Keratinocyte (primary cell): ENCODE measurements at regions not wholly inside any gene's neighbourhood (a gene's known extent, or its start where the extent isn't known, plus 50 kb on each side); places are given as distances from the start of the nearest gene placed in this dataset.

ENCODE experiments used
- DNase-seq: peaks from one replicate; pipeline ENCODE4 v3.0.0-alpha.2; 2011; ENCODE audit warnings: low read depth, missing footprints, low spot score
- FAIRE-seq: peaks from 2 replicates; lab custom pipeline; 2011; peaks lifted over from hg19 to GRCh38; lab: Jason Lieb, UNC
- H2AFZ ChIP-seq: 2 replicates; pipeline ENCODE4 v1.6.0; 2012; ENCODE audit warnings: low read length, control low read depth, inconsistent platforms; ENCODE audit not compliant: control insufficient read depth
- H3K27ac ChIP-seq: 2 replicates; pipeline ENCODE4 v1.5.1; 2011; ENCODE audit warnings: low read length; ENCODE audit not compliant: control insufficient read depth, insufficient read depth
- H3K27me3 ChIP-seq: 3 replicates; pipeline ENCODE4 v1.6.0; 2011; ENCODE audit warnings: low read length; ENCODE audit not compliant: control insufficient read depth, insufficient read depth; ENCODE audit errors: extremely low read depth
- H3K36me3 ChIP-seq, 2 experiments: 2 replicates in 1 of 2; 3 replicates in 1 of 2; pipeline ENCODE4 v1.5.1; 2011; ENCODE audit warnings: low read length in 2 of 2, mild to moderate bottlenecking in 1 of 2; ENCODE audit not compliant: control insufficient read depth in 2 of 2, insufficient read depth in 2 of 2; ENCODE audit errors: extremely low read depth in 1 of 2
- H3K4me1 ChIP-seq: 3 replicates; pipeline ENCODE4 v1.5.1; 2011; ENCODE audit warnings: low read length; ENCODE audit not compliant: control insufficient read depth, insufficient read depth; ENCODE audit errors: extremely low read depth
- H3K4me2 ChIP-seq: 3 replicates; pipeline ENCODE4 v1.6.0; 2011; ENCODE audit warnings: low read depth, low read length; ENCODE audit not compliant: control insufficient read depth, insufficient read depth; ENCODE audit errors: extremely low read depth
- H3K4me3 ChIP-seq, 3 experiments: fragments of 200-600 bp in 1 of 3; sonication (generic) in 1 of 3; 2 replicates in 2 of 3; 3 replicates in 1 of 3; pipeline ENCODE4 v1.5.1; 2011 to 2016; ENCODE audit warnings: low read length in 3 of 3, mild to moderate bottlenecking in 3 of 3, control low read depth in 2 of 3, inconsistent platforms in 1 of 3, low read depth in 1 of 3, mixed read lengths in 1 of 3, mixed run types in 1 of 3, moderate library complexity in 1 of 3; ENCODE audit not compliant: control insufficient read depth in 2 of 3, insufficient read depth in 2 of 3; ENCODE audit errors: extremely low read depth in 1 of 3
- H3K79me2 ChIP-seq: 2 replicates; pipeline ENCODE4 v1.6.0; 2012; ENCODE audit warnings: low read length; ENCODE audit not compliant: control insufficient read depth, insufficient read depth
- H3K9ac ChIP-seq: 3 replicates; pipeline ENCODE4 v1.6.0; 2011; ENCODE audit warnings: low read length; ENCODE audit not compliant: control insufficient read depth, insufficient read depth; ENCODE audit errors: extremely low read depth
- H3K9me1 ChIP-seq: 3 replicates; pipeline ENCODE4 v1.6.0; 2011; ENCODE audit warnings: low read length; ENCODE audit not compliant: control insufficient read depth, insufficient read depth; ENCODE audit errors: extremely low read depth
- H3K9me3 ChIP-seq: 2 replicates; pipeline ENCODE4 v1.5.1; 2012; ENCODE audit warnings: low read depth, low read length; ENCODE audit not compliant: control insufficient read depth
- H4K20me1 ChIP-seq: 3 replicates; pipeline ENCODE4 v1.6.0; 2011; ENCODE audit warnings: low read length; ENCODE audit not compliant: control insufficient read depth, insufficient read depth; ENCODE audit errors: extremely low read depth
- EZH2 ChIP-seq: IDR thresholded peaks from one replicate; pipeline ENCODE4 v1.6.1; 2012; ENCODE audit warnings: inconsistent platforms, mild to moderate bottlenecking, low read length, moderate library complexity
- dilution Hi-C: fragments of 300-500 bp; cut with MboI; formaldehyde crosslinking; loops from one replicate; pipeline ENCODE4 v1.7.0; 2020; ENCODE audit warnings: low sequenced_read_pairs; ENCODE audit not compliant: extremely low pct_ligation_motif_present
- TF ChIP-seq, protein P1 (sequence below), 3 experiments: IDR thresholded peaks in 1 of 3; conservative IDR thresholded peaks in 1 of 3; optimal IDR thresholded peaks in 1 of 3; 2 replicates in 2 of 3; 3 replicates in 1 of 3; pipeline versions ENCODE3 to v1.5.1; 2011; ENCODE audit warnings: low read length in 3 of 3, mild to moderate bottlenecking in 3 of 3, moderate library complexity in 2 of 3, control low read depth in 1 of 3, inconsistent platforms in 1 of 3; ENCODE audit not compliant: insufficient read depth in 2 of 3; ENCODE audit errors: extremely low read depth in 1 of 3

DNA sequence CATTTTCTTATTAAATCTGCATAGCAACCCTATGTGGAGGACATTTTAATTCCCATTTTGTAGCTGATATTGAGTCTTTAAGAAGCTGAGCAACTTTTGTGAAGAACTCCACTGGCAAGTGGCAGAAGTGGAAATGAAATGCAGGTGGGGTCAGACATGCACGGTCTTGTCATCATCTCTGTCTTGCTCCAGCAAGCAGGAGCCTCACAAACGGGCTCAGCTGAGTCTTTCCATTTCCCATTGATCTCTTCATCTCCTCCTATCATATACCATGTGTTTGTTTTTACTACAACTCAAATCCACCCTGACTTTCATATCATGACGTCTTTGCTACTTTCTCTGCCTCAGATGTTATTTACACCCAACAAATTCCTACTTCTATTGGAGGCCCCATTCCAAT is 97.9 kb upstream of the TENM4 start:
- DNase-seq, result peak; percentile 21
- no peaks in the 10 kb centered on the region for H3K9me3 ChIP-seq
- peak; percentile 97 for FAIRE-seq
- H4K20me1 ChIP-seq, result no peaks in the 10 kb centered on the region
- no peaks in the 10 kb centered on the region for H3K9me1 ChIP-seq
- no peak overlapping the region for H3K27ac ChIP-seq
- H3K4me2 ChIP-seq, result no peak overlapping the region
- H3K9ac ChIP-seq, result no peak overlapping the region
- no peak overlapping the region for H2AFZ ChIP-seq
- dilution Hi-C loops, result no loop called here
- no peaks in the 10 kb centered on the region for H3K36me3 ChIP-seq
- H3K4me3 ChIP-seq, result no peak overlapping the region
- TF ChIP-seq, protein P1, sequence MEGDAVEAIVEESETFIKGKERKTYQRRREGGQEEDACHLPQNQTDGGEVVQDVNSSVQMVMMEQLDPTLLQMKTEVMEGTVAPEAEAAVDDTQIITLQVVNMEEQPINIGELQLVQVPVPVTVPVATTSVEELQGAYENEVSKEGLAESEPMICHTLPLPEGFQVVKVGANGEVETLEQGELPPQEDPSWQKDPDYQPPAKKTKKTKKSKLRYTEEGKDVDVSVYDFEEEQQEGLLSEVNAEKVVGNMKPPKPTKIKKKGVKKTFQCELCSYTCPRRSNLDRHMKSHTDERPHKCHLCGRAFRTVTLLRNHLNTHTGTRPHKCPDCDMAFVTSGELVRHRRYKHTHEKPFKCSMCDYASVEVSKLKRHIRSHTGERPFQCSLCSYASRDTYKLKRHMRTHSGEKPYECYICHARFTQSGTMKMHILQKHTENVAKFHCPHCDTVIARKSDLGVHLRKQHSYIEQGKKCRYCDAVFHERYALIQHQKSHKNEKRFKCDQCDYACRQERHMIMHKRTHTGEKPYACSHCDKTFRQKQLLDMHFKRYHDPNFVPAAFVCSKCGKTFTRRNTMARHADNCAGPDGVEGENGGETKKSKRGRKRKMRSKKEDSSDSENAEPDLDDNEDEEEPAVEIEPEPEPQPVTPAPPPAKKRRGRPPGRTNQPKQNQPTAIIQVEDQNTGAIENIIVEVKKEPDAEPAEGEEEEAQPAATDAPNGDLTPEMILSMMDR (optimal IDR thresholded peaks at IDR 0.05 in 1 of 3, IDR thresholded peaks at IDR 0.05 in 1 of 3, conservative IDR thresholded peaks at IDR 0.05 in 1 of 3; ENCODE audit: extremely low read depth in 1 of 3, insufficient read depth in 2 of 3, low read length in 3 of 3), result no peak
- TF ChIP-seq EZH2, result no peak
- no peaks in the 10 kb centered on the region for H3K27me3 ChIP-seq
- H3K79me2 ChIP-seq, result no peaks in the 10 kb centered on the region
- peaks cover 17% of the 10 kb centered on the region for H3K4me1 ChIP-seq

DNA sequence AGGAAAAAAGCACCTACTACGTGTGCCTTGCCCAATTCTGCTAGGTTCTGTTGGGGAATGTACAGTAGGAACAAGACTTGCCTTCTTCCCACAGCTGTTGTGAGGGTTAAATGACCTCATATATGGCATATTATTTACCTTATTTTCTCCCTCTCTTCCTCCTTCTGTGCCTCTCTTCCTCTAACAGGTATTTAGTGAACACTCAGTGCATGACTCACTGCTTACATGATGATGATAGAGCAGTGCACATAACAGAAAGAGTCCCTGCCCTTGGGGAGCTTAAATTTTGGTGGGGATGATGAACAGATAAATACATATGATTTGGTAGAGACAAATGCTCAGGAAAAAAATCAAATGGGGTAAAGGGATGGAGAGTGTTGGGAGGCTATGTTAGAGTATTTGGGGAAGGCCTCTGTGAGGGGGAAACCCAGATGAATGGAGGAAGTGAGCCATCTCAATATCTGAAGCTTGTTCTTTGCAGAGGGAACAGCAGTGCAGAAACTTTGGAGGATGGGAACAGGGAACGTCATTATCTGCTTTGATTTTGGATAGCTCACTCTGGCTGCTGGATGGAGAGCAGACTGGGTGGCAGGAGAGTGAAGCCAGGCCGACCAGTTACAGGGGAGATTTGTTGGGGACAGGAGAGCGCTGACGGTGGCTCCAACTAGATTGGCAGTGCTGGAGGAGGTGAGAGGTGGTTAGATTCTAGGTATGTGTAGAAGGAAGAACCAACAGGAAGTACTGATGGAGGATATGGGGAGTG is 95.5 kb upstream of the TENM4 start:
- DNase-seq (no peak), FAIRE-seq (no peak)
- Histone ChIP-seq H3K27ac (no peak overlapping the region), H3K27me3 (no peaks in the 10 kb centered on the region), H3K4me2 (no peak overlapping the region), H3K79me2 (no peaks in the 10 kb centered on the region), H4K20me1 (no peaks in the 10 kb centered on the region), H3K9me1 (no peaks in the 10 kb centered on the region), H3K4me1 (peaks cover 17% of the 10 kb centered on the region), H3K4me3 (no peak overlapping the region), H3K9me3 (no peaks in the 10 kb centered on the region), H2AFZ (no peak overlapping the region), H3K9ac (no peak overlapping the region), H3K36me3 (no peaks in the 10 kb centered on the region)
- TF ChIP-seq, protein P1 (optimal IDR thresholded peaks at IDR 0.05 in 1 of 3, IDR thresholded peaks at IDR 0.05 in 1 of 3, conservative IDR thresholded peaks at IDR 0.05 in 1 of 3; ENCODE audit: extremely low read depth in 1 of 3, insufficient read depth in 2 of 3, low read length in 3 of 3), result no peak
- no peak for TF ChIP-seq EZH2
- dilution Hi-C loops, result no loop called here
